ENCODE measurements at regions not wholly inside any gene's neighbourhood (a gene's known extent, or its start where the extent isn't known, plus 50 kb on each side); places are given as distances from the start of the nearest gene placed in this dataset.

GRCh38 chr15:70473581-70474370 is 289.6 kb downstream of the UACA start:
- no peak for TF ChIP-seq CTCF (IDR thresholded peaks at IDR 0.05)
- no peak for TF ChIP-seq POLR2A (IDR thresholded peaks at IDR 0.05)
